ENCODE measurements at regions not wholly inside any gene's neighbourhood (a gene's known extent, or its start where the extent isn't known, plus 50 kb on each side); places are given as distances from the start of the nearest gene placed in this dataset.

GRCh38 chr17:77320485-77321256 is 179.9 kb downstream of the SEC14L1 start (continued):
- no peak for TF ChIP-seq ZNF253 (CRISPR knock-in tag; conservative IDR thresholded peaks at IDR 0.05)
- TF ChIP-seq TEAD1 (CRISPR knock-in tag; IDR thresholded peaks at IDR 0.05), result no peak
- no peak for TF ChIP-seq ZKSCAN8 (CRISPR knock-in tag; IDR thresholded peaks at IDR 0.05)
- TF ChIP-seq DPF2 (IDR thresholded peaks at IDR 0.05), result peak; percentile 8
- no peak for TF ChIP-seq ATF1 (CRISPR knock-in tag; IDR thresholded peaks at IDR 0.05)
- TF ChIP-seq ATF1 (tag; IDR thresholded peaks at IDR 0.05), result peak; percentile 88
- TF ChIP-seq MAFG (tag; conservative IDR thresholded peaks at IDR 0.05), result peak; percentile 22; the same call in 1 of the 2 replicates
- peak; percentile 62 for TF ChIP-seq GABPB1 (CRISPR knock-in tag; IDR thresholded peaks at IDR 0.05)
- TF ChIP-seq PPARD (CRISPR knock-in tag; IDR thresholded peaks at IDR 0.05), result no peak
- peak; percentile 87 for TF ChIP-seq CREM (IDR thresholded peaks at IDR 0.05; ENCODE audit: low read depth)
- peak; percentile 97 for TF ChIP-seq MAX (CRISPR knock-in tag; IDR thresholded peaks at IDR 0.05)
- 0 out of 2 replicates have a peak, but pooled peaks have one; percentile 67 for TF ChIP-seq NR1H2 (CRISPR knock-in tag; IDR thresholded peaks at IDR 0.05)
- TF ChIP-seq MCM7 (IDR thresholded peaks at IDR 0.05), result 0 out of 4 replicates have a peak, but pooled peaks of 1 of the 2 experiments have one; percentile 67
